DOHH2 (cell line): ENCODE measurements at regions not wholly inside any gene's neighbourhood (a gene's known extent, or its start where the extent isn't known, plus 50 kb on each side); places are given as distances from the start of the nearest gene placed in this dataset.

ENCODE experiments used
- CTCF ChIP-seq: fragments of 200-600 bp; sonication (generic); IDR thresholded peaks from one replicate; pipeline ENCODE4 v1.5.1; 2014; ENCODE audit warnings: antibody characterized with exemption, mild to moderate bottlenecking, low read depth, low read length; ENCODE audit not compliant: poor library complexity, severe bottlenecking
- EZH2phosphoT487 ChIP-seq: fragments of 200-600 bp; sonication (generic); IDR thresholded peaks from 2 replicates; pipeline ENCODE4 v1.6.1; 2017; ENCODE audit warnings: borderline replicate concordance, mild to moderate bottlenecking, antibody characterized with exemption, low read length, moderate library complexity, mixed read lengths

DNA sequence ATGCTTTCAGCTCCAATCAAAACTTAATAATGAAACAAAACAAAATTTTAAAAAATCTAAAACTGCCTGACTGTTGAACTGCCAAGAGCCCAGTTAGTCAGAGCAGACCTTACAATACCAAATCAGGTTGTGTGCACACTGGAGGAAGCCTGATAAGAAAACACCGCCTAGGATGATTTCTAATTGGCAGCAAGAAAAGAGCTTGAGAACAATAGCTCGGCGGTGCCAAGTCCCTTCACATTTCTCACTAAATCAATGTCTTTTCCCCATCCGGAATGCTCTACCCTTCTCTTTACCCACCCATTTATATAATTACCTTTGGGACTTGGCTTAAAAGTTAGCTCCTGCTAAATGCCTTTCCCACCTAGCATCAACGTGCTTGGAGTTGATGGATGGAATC, 256.7 kb downstream of the C12orf75 start:
- TF ChIP-seq CTCF, result no peak
- no peak for TF ChIP-seq EZH2phosphoT487
